ENCODE measurements at regions not wholly inside any gene's neighbourhood (a gene's known extent, or its start where the extent isn't known, plus 50 kb on each side); places are given as distances from the start of the nearest gene placed in this dataset.

DNA sequence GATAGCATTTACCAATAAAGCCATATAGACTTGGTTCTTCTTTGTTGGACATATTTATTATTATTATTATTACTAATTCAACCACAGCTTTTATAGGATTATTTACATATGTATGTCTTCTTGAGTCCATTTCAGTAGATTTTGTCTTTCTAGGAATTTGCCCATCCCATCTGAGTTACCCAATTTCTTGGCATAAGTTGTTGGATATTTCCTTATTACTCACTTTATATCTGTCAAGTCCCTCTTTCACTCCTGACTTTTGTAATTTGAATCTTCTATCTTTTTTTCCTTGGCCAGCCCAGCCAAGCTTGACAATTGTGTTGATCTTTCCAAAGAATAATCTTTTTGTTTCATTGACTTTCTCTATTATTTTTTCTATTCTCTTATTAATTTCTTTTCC is 543.7 kb downstream of the SUCLG1 start:
- TF ChIP-seq ZNF221 (tag by site-specific recombination; IDR thresholded peaks at IDR 0.05; ENCODE audit: borderline replicate concordance) (no peak), ZNF132 (tag by site-specific recombination; IDR thresholded peaks at IDR 0.05; ENCODE audit: borderline replicate concordance) (no peak), ZNF114 (tag by site-specific recombination; IDR thresholded peaks at IDR 0.05) (no peak), ZNF302 (tag by site-specific recombination; IDR thresholded peaks at IDR 0.05; ENCODE audit: low read depth) (no peak), ZNF214 (tag by site-specific recombination; IDR thresholded peaks at IDR 0.05; ENCODE audit: borderline replicate concordance) (no peak)
- TF ChIP-seq, protein P1, sequence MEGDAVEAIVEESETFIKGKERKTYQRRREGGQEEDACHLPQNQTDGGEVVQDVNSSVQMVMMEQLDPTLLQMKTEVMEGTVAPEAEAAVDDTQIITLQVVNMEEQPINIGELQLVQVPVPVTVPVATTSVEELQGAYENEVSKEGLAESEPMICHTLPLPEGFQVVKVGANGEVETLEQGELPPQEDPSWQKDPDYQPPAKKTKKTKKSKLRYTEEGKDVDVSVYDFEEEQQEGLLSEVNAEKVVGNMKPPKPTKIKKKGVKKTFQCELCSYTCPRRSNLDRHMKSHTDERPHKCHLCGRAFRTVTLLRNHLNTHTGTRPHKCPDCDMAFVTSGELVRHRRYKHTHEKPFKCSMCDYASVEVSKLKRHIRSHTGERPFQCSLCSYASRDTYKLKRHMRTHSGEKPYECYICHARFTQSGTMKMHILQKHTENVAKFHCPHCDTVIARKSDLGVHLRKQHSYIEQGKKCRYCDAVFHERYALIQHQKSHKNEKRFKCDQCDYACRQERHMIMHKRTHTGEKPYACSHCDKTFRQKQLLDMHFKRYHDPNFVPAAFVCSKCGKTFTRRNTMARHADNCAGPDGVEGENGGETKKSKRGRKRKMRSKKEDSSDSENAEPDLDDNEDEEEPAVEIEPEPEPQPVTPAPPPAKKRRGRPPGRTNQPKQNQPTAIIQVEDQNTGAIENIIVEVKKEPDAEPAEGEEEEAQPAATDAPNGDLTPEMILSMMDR (tag by site-specific recombination; IDR thresholded peaks at IDR 0.05), result no peak
- TF ChIP-seq, protein P2, sequence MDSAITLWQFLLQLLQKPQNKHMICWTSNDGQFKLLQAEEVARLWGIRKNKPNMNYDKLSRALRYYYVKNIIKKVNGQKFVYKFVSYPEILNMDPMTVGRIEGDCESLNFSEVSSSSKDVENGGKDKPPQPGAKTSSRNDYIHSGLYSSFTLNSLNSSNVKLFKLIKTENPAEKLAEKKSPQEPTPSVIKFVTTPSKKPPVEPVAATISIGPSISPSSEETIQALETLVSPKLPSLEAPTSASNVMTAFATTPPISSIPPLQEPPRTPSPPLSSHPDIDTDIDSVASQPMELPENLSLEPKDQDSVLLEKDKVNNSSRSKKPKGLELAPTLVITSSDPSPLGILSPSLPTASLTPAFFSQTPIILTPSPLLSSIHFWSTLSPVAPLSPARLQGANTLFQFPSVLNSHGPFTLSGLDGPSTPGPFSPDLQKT (IDR thresholded peaks at IDR 0.05; ENCODE audit: borderline replicate concordance, low read depth, low read length), result no peak
- TF ChIP-seq, protein P3, sequence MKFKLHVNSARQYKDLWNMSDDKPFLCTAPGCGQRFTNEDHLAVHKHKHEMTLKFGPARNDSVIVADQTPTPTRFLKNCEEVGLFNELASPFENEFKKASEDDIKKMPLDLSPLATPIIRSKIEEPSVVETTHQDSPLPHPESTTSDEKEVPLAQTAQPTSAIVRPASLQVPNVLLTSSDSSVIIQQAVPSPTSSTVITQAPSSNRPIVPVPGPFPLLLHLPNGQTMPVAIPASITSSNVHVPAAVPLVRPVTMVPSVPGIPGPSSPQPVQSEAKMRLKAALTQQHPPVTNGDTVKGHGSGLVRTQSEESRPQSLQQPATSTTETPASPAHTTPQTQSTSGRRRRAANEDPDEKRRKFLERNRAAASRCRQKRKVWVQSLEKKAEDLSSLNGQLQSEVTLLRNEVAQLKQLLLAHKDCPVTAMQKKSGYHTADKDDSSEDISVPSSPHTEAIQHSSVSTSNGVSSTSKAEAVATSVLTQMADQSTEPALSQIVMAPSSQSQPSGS (tag by site-specific recombination; IDR thresholded peaks at IDR 0.05; ENCODE audit: low read depth), result no peak

All from HEK293 (cell line).